WI38 (cell line): ENCODE measurements at regions not wholly inside any gene's neighbourhood (a gene's known extent, or its start where the extent isn't known, plus 50 kb on each side); places are given as distances from the start of the nearest gene placed in this dataset.

Source experiments
- H3K4me3 ChIP-seq: 2 replicates; pipeline ENCODE4 v1.5.1; 2011; ENCODE audit warnings: low read depth, mild to moderate bottlenecking, control low read depth, low read length
- TF ChIP-seq, protein P1 (sequence below): IDR thresholded peaks from 2 replicates; pipeline ENCODE4 v1.5.1; 2012; ENCODE audit warnings: low read depth, mild to moderate bottlenecking, control low read depth, low read length

DNA sequence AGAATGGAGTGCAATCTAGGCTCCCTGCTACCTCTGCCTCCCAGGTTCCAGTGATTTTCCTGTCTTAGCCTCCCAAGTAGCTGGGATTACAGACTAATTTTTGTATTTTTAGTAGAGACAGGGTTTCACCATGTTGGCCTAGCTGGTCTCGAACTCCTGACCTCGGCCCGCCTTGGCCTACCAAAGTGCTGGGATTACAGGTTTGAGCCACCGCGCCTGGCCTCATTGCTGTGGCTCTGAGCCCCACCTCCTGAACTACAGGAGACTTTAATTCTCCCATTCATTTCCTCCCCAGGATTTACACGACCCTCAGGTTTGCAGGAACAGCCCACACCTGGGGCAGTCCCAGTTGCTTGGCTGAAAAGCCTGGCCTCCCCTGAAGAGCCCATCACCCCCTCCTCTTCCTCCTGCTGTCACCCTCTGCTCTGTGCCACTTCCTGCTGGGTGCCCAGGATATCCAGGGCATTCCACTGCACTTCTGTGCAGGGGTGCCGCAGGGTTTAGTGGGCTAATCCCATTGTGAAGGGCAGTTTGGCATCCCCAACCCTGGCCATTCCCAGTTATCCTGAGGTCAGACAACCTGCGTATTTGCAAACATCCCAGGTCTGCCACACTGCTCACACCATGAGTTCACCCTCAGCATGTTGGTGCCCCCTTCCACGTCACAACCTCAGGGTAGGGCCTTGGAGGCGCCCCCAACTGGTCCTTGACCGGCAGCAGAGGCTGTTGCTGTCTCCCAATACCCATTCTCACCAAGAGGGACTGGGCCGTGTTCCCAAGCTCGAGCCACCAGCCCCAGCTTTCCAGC, 265.0 kb upstream of the IRX4 start:
- H3K4me3 ChIP-seq: no peak overlapping the region
- TF ChIP-seq, protein P1, sequence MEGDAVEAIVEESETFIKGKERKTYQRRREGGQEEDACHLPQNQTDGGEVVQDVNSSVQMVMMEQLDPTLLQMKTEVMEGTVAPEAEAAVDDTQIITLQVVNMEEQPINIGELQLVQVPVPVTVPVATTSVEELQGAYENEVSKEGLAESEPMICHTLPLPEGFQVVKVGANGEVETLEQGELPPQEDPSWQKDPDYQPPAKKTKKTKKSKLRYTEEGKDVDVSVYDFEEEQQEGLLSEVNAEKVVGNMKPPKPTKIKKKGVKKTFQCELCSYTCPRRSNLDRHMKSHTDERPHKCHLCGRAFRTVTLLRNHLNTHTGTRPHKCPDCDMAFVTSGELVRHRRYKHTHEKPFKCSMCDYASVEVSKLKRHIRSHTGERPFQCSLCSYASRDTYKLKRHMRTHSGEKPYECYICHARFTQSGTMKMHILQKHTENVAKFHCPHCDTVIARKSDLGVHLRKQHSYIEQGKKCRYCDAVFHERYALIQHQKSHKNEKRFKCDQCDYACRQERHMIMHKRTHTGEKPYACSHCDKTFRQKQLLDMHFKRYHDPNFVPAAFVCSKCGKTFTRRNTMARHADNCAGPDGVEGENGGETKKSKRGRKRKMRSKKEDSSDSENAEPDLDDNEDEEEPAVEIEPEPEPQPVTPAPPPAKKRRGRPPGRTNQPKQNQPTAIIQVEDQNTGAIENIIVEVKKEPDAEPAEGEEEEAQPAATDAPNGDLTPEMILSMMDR: no peak

DNA sequence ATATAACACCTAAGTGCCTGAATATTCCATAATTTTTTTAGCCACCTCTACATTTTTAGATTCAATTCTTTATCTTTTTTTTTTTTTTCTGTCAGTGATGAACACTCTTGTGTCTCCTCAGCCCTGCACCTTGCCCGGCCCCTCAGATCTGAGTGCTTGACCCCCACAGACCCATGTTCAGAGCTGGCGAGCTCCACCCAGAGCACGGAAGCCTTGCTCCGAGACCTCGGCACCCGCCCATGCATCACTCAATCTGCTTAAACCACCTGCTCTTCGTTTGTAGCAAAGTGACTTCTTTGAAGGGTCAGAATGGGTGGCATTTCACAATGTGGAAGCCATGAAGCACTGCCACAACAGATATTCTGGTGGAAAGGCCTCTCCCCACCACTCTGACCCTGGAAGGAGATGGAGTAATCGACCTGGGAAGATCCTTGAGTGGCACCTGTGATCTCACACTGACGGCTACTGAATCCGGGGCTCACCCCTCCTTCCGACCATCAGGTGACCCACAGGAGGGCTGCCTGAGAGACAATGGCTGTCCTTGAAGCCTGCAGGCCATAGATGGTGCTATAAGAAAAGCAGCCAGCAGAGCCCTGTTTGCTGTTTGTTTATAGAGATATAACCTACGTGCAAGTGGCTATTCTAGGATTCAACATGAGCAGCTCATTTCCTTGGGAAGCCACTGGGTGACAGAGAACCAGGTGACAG, 261.1 kb upstream of the IRX4 start:
- H3K4me3 ChIP-seq: no peak overlapping the region
- TF ChIP-seq, protein P1: no peak

DNA sequence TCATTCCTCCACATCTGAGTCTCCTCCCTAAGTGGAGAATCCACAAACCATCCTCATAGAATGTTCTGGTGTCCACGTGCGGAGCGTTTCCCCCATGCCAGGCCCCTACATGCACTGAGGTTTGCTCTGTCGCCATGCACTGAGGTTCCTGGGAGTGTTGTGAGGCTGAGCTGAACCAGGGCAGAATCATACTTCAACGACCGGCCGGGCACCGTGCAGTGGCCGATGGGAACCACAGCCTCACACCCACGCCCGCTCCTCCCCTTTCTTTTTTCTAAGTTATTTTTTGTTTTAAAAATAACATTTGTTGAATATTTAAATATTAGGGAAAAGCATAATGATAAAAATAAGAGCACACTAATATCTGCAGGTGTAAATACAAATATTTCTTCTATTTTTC, 260.4 kb upstream of the IRX4 start:
- no peak overlapping the region for H3K4me3 ChIP-seq
- TF ChIP-seq, protein P1: no peak

DNA sequence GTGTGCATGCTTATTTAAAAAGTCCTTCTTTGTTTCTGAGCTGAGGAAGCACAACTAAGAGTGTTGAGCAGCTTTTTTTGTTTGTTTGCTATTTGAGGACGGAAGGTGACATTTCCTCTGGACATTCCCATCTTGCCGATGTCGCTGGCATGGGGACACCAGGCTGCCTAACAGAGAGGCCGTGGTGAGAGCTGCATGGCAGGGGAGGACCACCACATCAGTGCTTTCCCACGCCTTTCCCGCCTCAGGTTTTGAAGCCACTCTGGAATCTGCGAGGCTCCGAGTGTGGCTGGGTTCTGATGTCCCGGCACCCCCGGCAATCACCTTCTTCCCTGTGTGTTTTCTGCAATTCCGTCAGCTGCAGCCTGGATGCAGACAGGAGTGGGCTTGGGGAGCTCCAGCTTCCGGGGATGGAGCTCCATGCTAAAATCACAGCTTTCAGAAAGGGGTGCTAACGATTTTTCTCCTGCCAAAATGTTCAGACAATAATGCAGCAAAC, 259.8 kb upstream of the IRX4 start:
- H3K4me3 ChIP-seq: no peak overlapping the region
- TF ChIP-seq, protein P1: no peak

DNA sequence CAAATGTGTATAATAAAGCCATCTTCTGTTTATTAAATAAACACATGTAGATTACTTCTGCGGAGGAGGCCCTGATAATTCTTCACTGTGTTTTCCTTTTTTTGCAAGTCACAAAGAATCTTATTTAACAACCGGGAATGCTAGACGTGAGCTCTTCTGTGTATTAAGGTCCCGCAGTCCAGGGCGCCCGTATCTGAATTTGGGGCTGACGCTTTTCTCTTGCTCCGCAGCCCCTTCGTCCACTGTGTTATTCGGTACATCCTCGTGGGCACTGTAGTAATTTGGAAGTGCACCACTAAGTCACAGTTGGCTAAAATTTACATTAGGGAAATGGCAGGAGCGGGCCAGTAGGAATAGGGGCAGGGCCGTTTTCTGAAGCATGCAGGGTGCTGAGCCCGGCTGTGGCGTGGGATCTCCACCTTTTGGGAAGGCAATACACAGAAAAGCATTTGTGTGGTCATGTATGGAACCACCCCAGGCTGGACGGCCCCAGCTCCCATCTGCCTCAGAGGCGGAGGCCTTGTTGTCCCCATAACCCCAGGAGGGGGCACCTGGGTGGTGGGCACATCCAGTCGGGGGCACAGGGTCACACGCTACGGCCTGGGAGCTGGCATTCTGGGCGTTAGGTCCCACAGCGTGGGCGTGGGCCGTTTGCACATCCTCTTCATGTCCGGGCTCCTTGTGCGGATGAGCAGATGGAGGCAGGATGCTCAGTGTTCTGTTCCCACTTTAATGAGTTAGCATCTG, 258.7 kb upstream of the IRX4 start:
- TF ChIP-seq, protein P1: no peak
- H3K4me3 ChIP-seq: no peak overlapping the region

DNA sequence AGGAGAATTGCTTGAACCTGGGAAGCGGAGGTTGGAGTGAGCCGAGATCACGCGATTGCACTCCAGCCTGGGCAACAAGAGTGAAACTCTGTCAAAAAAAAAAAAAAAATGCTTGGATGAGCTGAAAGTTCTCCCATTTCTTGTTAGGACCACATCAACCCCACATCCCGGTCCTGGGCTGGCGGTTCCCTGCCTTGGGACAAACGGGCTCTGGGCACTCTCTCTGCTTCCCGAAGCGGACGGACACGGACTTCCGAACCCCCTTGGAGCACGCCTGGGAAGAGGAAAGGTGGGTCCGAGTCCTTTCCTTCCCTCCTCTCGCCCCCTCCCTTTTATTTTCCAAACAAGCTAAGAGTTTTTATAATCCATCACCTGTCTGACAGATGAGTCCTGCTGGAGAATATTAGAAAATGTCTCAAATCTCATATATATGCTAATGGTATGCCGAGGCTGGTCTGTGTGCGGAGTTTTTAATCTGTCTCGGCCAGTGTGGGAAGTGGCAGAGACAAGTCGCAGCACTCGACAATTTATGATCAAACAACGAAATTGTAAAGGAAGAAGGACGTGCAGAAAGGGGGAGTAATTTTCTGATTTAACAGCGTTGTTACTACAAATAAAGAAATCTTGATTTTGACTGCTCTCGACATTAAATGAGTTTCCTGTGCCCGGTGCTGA, 257.9 kb upstream of the IRX4 start:
- no peak overlapping the region for H3K4me3 ChIP-seq
- TF ChIP-seq, protein P1: no peak
